Loucy (cell line): ENCODE measurements at regions not wholly inside any gene's neighbourhood (a gene's known extent, or its start where the extent isn't known, plus 50 kb on each side); places are given as distances from the start of the nearest gene placed in this dataset.

Experiments used
- H2AFZ ChIP-seq: fragments of 200-600 bp; sonication (generic); 2 replicates; pipeline ENCODE4 v1.6.0; 2016; ENCODE audit warnings: antibody characterized with exemption, mild to moderate bottlenecking, low read length, moderate library complexity
- H3F3A ChIP-seq: fragments of 200-600 bp; 2 replicates; pipeline ENCODE4 v1.6.0; 2016; ENCODE audit warnings: antibody characterized with exemption, low read depth, mild to moderate bottlenecking
- H3K27me3 ChIP-seq: fragments of 200-600 bp; sonication (generic); 2 replicates; pipeline ENCODE4 v1.6.1; 2014; ENCODE audit warnings: low read length, mild to moderate bottlenecking; ENCODE audit not compliant: insufficient read depth, poor library complexity, severe bottlenecking
- H3K36me3 ChIP-seq: fragments of 200-600 bp; sonication (generic); 2 replicates; pipeline ENCODE4 v1.6.1; 2016; ENCODE audit warnings: low read length; ENCODE audit not compliant: insufficient read depth
- H3K4me1 ChIP-seq: fragments of 200-600 bp; sonication (generic); 2 replicates; pipeline ENCODE4 v1.5.1; 2014; ENCODE audit warnings: low read length, mild to moderate bottlenecking; ENCODE audit not compliant: insufficient read depth, poor library complexity, severe bottlenecking
- H3K4me2 ChIP-seq: fragments of 200-600 bp; sonication (generic); 2 replicates; pipeline ENCODE4 v1.6.0; 2014; ENCODE audit warnings: antibody characterized with exemption, low read length, low read depth, mild to moderate bottlenecking; ENCODE audit not compliant: poor library complexity, severe bottlenecking
- H3K4me3 ChIP-seq: fragments of 200-600 bp; sonication (generic); 2 replicates; pipeline ENCODE4 v1.5.1; 2014; ENCODE audit warnings: low read length, mild to moderate bottlenecking, mixed read lengths; ENCODE audit not compliant: poor library complexity, severe bottlenecking
- H3K79me2 ChIP-seq: fragments of 200-600 bp; sonication (generic); 2 replicates; pipeline ENCODE4 v1.6.1; 2014; ENCODE audit warnings: low read length; ENCODE audit not compliant: insufficient read depth
- H3K9ac ChIP-seq: fragments of 200-600 bp; sonication (generic); 2 replicates; pipeline ENCODE4 v1.6.0; 2014; ENCODE audit warnings: mild to moderate bottlenecking, low read depth, low read length, moderate library complexity; ENCODE audit not compliant: poor library complexity, severe bottlenecking
- H3K9me2 ChIP-seq: fragments of 200-600 bp; sonication (generic); replicated peaks from 2 replicates; pipeline ENCODE4 v1.6.1; 2016; ENCODE audit warnings: low read depth, low read length, mixed read lengths
- H3K9me3 ChIP-seq: fragments of 200-600 bp; sonication (generic); 2 replicates; pipeline ENCODE4 v1.6.1; 2014; ENCODE audit warnings: mild to moderate bottlenecking, antibody characterized with exemption, low read length, low read depth; ENCODE audit not compliant: insufficient read depth
- H4K20me1 ChIP-seq: fragments of 200-600 bp; sonication (generic); 2 replicates; pipeline ENCODE4 v1.6.0; 2014; ENCODE audit warnings: antibody characterized with exemption, low read length, mild to moderate bottlenecking; ENCODE audit not compliant: insufficient read depth, poor library complexity, severe bottlenecking
- EZH2phosphoT487 ChIP-seq: fragments of 200-600 bp; IDR thresholded peaks from 2 replicates; pipeline ENCODE4 v1.6.1; 2018; ENCODE audit warnings: antibody characterized with exemption, mild to moderate bottlenecking, moderate library complexity, borderline replicate concordance
- TF ChIP-seq, protein P1 (sequence below): fragments of 200-600 bp; sonication (generic); conservative IDR thresholded peaks from 2 replicates; pipeline ENCODE4 v1.5.1; 2014; ENCODE audit warnings: mild to moderate bottlenecking, antibody characterized with exemption, low read length

DNA sequence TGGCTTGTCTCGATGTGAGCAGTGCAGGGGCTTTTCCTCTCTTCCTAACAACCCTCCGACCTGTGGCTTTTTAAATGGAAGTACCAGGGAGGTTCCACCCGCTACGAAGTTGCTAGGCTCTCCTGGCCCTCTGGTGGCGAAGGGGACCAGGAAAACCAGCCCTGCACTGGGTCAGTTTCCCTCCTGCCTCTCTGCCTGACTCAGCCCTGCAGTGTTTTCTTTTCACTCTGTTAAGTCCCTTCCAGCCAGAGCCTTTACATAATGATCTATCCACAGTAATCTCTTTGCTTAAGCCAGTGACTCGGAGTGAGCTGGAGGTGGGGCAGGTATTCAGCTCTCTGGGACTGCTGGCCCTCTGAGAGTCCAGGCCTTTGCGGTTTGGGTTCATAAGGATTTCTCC, 331.3 kb upstream of the EEF2KMT start:
- Histone ChIP-seq H3K4me2 (no peak overlapping the region), H3K79me2 (no peaks in the 10 kb centered on the region), H3F3A (no peaks in the 10 kb centered on the region), H3K9me3 (no peaks in the 10 kb centered on the region), H3K27me3 (no peaks in the 10 kb centered on the region), H3K36me3 (no peaks in the 10 kb centered on the region), H4K20me1 (no peaks in the 10 kb centered on the region), H2AFZ (no peak overlapping the region), H3K9me2 (no peaks in the 10 kb centered on the region), H3K9ac (no peak overlapping the region), H3K4me1 (no peaks in the 10 kb centered on the region), H3K4me3 (no peak overlapping the region)
- TF ChIP-seq, protein P1, sequence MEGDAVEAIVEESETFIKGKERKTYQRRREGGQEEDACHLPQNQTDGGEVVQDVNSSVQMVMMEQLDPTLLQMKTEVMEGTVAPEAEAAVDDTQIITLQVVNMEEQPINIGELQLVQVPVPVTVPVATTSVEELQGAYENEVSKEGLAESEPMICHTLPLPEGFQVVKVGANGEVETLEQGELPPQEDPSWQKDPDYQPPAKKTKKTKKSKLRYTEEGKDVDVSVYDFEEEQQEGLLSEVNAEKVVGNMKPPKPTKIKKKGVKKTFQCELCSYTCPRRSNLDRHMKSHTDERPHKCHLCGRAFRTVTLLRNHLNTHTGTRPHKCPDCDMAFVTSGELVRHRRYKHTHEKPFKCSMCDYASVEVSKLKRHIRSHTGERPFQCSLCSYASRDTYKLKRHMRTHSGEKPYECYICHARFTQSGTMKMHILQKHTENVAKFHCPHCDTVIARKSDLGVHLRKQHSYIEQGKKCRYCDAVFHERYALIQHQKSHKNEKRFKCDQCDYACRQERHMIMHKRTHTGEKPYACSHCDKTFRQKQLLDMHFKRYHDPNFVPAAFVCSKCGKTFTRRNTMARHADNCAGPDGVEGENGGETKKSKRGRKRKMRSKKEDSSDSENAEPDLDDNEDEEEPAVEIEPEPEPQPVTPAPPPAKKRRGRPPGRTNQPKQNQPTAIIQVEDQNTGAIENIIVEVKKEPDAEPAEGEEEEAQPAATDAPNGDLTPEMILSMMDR, result no peak
- TF ChIP-seq EZH2phosphoT487, result no peak

DNA sequence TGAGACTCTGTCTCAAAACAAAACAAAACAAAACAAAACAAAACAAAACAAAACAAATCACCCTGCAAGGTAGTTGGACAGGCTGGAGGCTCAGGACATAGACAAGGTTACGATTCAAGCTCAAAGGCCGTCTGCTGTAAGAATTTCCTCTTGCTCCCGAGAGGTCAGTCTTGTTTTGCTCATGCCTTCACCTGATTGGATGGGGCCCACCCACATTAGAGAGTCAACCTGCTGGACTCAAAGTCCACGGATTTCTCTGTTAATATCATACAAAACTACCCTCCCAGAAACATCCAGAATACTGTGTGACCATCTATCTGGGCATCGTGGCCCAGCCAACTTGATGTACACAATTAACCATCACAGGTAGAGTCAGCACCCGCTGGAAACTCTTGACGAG, 330.0 kb upstream of the EEF2KMT start:
- Histone ChIP-seq H3K27me3 (no peaks in the 10 kb centered on the region), H3K9me2 (no peaks in the 10 kb centered on the region), H3K4me3 (no peak overlapping the region), H3K4me2 (no peak overlapping the region), H3K36me3 (no peaks in the 10 kb centered on the region), H3K9ac (no peak overlapping the region), H3K79me2 (no peaks in the 10 kb centered on the region), H3K4me1 (no peaks in the 10 kb centered on the region), H3K9me3 (no peaks in the 10 kb centered on the region), H3F3A (no peaks in the 10 kb centered on the region), H2AFZ (no peak overlapping the region), H4K20me1 (no peaks in the 10 kb centered on the region)
- TF ChIP-seq, protein P1, result no peak
- TF ChIP-seq EZH2phosphoT487, result no peak

DNA sequence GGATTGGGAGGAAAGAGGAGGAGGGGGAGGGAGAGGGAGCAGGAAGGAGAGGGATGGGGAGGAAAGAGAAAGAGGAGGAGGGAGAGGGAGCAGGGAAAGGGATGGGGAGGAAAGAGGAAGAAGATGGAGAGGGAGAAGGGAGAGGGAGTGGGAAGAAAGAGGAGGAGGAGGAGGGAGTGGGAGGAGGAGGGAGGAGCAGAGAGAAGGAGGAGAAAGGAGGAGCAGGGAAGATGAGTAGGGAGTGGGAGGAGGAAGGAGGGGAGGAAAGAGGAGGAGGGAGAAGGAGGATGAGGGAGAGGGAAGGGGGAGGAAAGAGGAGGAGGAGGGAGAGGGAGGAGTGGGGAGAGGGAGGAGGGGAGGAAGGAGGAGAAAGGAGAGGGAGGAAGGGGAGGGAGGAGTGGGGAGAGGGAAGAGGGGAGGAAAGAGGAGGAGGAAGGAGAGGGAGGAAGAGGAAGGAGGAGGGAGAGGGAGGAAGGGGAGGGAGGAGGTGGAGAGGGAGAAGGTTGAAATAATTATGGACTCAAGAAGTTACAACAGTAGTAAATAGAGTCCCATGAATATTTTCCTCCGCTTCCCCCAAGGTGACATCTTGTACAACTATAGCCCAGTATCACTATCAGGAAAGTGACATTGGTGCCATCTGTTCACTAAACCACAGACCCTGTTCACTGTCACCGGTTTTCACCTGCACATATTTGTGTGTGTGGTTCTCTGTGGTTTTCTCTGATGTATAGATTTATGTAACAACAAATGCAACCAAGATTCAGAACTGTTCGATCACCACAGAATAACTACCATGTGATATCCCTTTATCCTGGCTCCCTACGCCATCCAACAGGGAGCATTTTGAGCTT, 325.3 kb upstream of the EEF2KMT start:
- Histone ChIP-seq H3K9ac (no peak overlapping the region), H3K27me3 (no peaks in the 10 kb centered on the region), H3K79me2 (no peaks in the 10 kb centered on the region), H3K4me3 (no peak overlapping the region), H3K9me3 (no peaks in the 10 kb centered on the region), H2AFZ (no peak overlapping the region), H3K9me2 (no peaks in the 10 kb centered on the region), H4K20me1 (no peaks in the 10 kb centered on the region), H3K4me1 (no peaks in the 10 kb centered on the region), H3K4me2 (no peak overlapping the region), H3F3A (no peaks in the 10 kb centered on the region), H3K36me3 (no peaks in the 10 kb centered on the region)
- TF ChIP-seq, protein P1, result no peak
- TF ChIP-seq EZH2phosphoT487, result no peak
